Inflammatory macrophage treated with lipopolysaccharide for 1 hour (primary cell): ENCODE measurements at regions not wholly inside any gene's neighbourhood (a gene's known extent, or its start where the extent isn't known, plus 50 kb on each side); places are given as distances from the start of the nearest gene placed in this dataset.

ENCODE experiments used
- DNase-seq, 2 donors: peaks; one replicate each; pipeline ENCODE4 v3.0.0-alpha.2; 2020 to 2022

- DNase-seq = no peak
These were observed 71.8 kb downstream of the FUNDC1 start for GRCh38 chrX:44470816-44471215.

- peak; percentile 4 to 14 for DNase-seq
These were observed 79.8 kb downstream of the FUNDC1 start for GRCh38 chrX:44462850-44463249.

- DNase-seq = no peak
These were observed 83.2 kb downstream of the FUNDC1 start for GRCh38 chrX:44459501-44459900.

GRCh38 chrX:44456685-44457084, 86.0 kb downstream of the FUNDC1 start:
- DNase-seq = no peak

GRCh38 chrX:44451056-44451455, 91.6 kb downstream of the FUNDC1 start:
- DNase-seq = no peak

- DNase-seq = no peak
These were observed 95.4 kb downstream of the FUNDC1 start for GRCh38 chrX:44447214-44447613.

- no peak for DNase-seq
These were observed 96.5 kb upstream of the EFHC2 start for GRCh38 chrX:44440006-44440405.

- DNase-seq = no peak
These were observed 95.8 kb upstream of the EFHC2 start for GRCh38 chrX:44439242-44439794.

GRCh38 chrX:44435047-44435446, 91.6 kb upstream of the EFHC2 start:
- no peak for DNase-seq

- DNase-seq = no peak
These were observed 90.1 kb upstream of the EFHC2 start for GRCh38 chrX:44433556-44433955.

GRCh38 chrX:44432641-44433040, 89.2 kb upstream of the EFHC2 start:
- no peak for DNase-seq

- DNase-seq = no peak
These were observed 87.7 kb upstream of the EFHC2 start for GRCh38 chrX:44431194-44431593.

GRCh38 chrX:44428989-44429627, 85.6 kb upstream of the EFHC2 start:
- no peak for DNase-seq

- DNase-seq = no peak
These were observed 79.2 kb upstream of the EFHC2 start for GRCh38 chrX:44422631-44423030.

- no peak for DNase-seq
These were observed 72.3 kb upstream of the EFHC2 start for GRCh38 chrX:44415639-44416386.

- peak; percentile 5 to 57 for DNase-seq
These were observed 57.7 kb upstream of the EFHC2 start for GRCh38 chrX:44401151-44401550.

- peak; percentile 68 to 84 for DNase-seq
These were observed 57.1 kb upstream of the EFHC2 start for GRCh38 chrX:44400588-44400987.

- DNase-seq = no peak
These were observed 56.7 kb upstream of the EFHC2 start for GRCh38 chrX:44400161-44400560.
